ENCODE measurements at regions not wholly inside any gene's neighbourhood (a gene's known extent, or its start where the extent isn't known, plus 50 kb on each side); places are given as distances from the start of the nearest gene placed in this dataset.

DNA sequence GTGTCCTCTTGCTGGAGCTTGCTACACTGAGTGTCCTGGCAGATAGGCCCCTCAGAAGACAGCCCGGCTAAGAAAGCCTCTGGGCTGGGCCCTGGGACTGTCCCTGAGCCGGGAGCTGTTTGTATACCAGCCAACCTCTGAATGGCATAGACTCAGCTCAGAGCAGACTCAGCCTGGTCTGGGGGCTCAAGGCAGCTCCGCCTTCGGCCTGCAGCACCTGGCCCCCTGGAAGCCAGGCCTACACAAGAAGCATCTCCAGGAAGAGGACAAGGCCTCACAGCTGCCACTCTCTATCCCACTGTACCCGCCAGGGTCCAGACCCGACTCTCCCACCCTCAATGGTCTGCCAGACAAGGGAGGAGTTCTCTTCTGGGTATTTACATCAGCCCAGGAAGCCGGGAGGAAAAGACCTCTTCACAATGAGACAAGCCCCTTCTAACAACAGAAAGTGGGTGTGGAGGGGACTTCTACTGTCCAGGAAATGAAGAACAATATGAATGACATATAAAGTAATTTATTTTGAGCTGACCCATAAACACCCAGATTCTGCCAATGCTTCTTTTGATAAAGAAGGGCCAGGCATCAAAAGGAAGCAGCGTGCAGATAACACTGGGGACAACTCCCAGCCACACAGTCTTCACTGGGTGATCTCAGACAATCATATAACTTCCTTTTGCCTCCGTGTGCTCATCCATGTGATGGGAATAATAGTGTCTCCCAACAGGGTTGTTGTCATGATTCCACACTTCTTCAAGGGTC lies 110.2 kb downstream of the TPRA1 start:
- Histone ChIP-seq H3K79me2 (ENCODE audit: control insufficient read depth, insufficient read depth, low read length) (no peaks in the 10 kb centered on the region), H3K9me3 (ENCODE audit: control extremely low read depth in 1 of 3, control insufficient read depth in 2 of 3, insufficient read depth in 1 of 3, low read length in 2 of 3) (peaks cover 0 to 4% (median 0%) of the 10 kb centered on the region in 3 donors), H3K4me1 (ENCODE audit: control insufficient read depth in 2 of 2, insufficient read depth in 2 of 2, low read length in 2 of 2) (no peaks in the 10 kb centered on the region), H2AFZ (ENCODE audit: insufficient read depth, low read depth, low read length, poor library complexity, severe bottlenecking) (no peak overlapping the region), H3K4me3 (ENCODE audit: control extremely low read depth in 1 of 5, extremely low read depth in 1 of 5, insufficient read depth in 1 of 5, low read depth in 2 of 5, low read length in 4 of 5) (no peak overlapping the region), H3K27ac (ENCODE audit: low read length in 2 of 2) (no peak overlapping the region), H4K20me1 (ENCODE audit: control insufficient read depth, insufficient read depth, low read length, poor library complexity, severe bottlenecking) (no peaks in the 10 kb centered on the region), H3K27me3 (replicated peaks in 1 of 4; ENCODE audit: control extremely low read depth in 1 of 4, control insufficient read depth in 3 of 4, insufficient read depth in 4 of 4, low read length in 3 of 4) (peaks cover 0 to 10% (median 0%) of the 10 kb centered on the region in 4 experiments), H3K4me2 (replicated peaks; ENCODE audit: low read depth, low read length, poor library complexity, severe bottlenecking) (no peak overlapping the region), H3K36me3 (replicated peaks in 1 of 2; ENCODE audit: control extremely low read depth in 1 of 2, control insufficient read depth in 1 of 2, extremely low read depth in 1 of 2, insufficient read depth in 2 of 2, low read length in 1 of 2) (no peaks in the 10 kb centered on the region), H3K9ac (ENCODE audit: low read length) (no peak overlapping the region)
- Mint-ChIP-seq H3K9me3 (ENCODE audit: insufficient read depth) (no peaks in the 10 kb centered on the region), H3K4me1 (no peaks in the 10 kb centered on the region), H3K27ac (no peak overlapping the region), H3K4me3 (no peak overlapping the region), H3K27me3 (peaks cover 17% of the 10 kb centered on the region)
- DNase-seq = no peak
- no peak for ATAC-seq (ENCODE audit: low read depth)
- POLR2A ChIA-PET = no interaction called here
- CTCF ChIA-PET = no interaction called here
- 77% methylated on average over 7 of the region's 9 CpGs for WGBS (ENCODE audit: insufficient coverage)
- no peak for TF ChIP-seq EZH2 (IDR thresholded peaks at IDR 0.05; ENCODE audit: borderline replicate concordance, insufficient read depth, low read depth, low read length, poor library complexity, severe bottlenecking)
- TF ChIP-seq, protein P1, sequence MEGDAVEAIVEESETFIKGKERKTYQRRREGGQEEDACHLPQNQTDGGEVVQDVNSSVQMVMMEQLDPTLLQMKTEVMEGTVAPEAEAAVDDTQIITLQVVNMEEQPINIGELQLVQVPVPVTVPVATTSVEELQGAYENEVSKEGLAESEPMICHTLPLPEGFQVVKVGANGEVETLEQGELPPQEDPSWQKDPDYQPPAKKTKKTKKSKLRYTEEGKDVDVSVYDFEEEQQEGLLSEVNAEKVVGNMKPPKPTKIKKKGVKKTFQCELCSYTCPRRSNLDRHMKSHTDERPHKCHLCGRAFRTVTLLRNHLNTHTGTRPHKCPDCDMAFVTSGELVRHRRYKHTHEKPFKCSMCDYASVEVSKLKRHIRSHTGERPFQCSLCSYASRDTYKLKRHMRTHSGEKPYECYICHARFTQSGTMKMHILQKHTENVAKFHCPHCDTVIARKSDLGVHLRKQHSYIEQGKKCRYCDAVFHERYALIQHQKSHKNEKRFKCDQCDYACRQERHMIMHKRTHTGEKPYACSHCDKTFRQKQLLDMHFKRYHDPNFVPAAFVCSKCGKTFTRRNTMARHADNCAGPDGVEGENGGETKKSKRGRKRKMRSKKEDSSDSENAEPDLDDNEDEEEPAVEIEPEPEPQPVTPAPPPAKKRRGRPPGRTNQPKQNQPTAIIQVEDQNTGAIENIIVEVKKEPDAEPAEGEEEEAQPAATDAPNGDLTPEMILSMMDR (IDR thresholded peaks at IDR 0.05) = no peak
- intact Hi-C loops (cut with micrococcal nuclease) = no loop called here

- ChIA-PET POLR2A (no interaction called here), CTCF (no interaction called here)
- H2AFZ ChIP-seq (ENCODE audit: insufficient read depth, low read depth, low read length, poor library complexity, severe bottlenecking) = no peak overlapping the region
- intact Hi-C loops (cut with micrococcal nuclease) = no loop called here
- no peaks in the 10 kb centered on the region for H3K4me1 ChIP-seq (ENCODE audit: control insufficient read depth in 2 of 2, insufficient read depth in 2 of 2, low read length in 2 of 2)
- no peak overlapping the region for H3K27ac ChIP-seq (ENCODE audit: low read length in 2 of 2)
- H3K9me3 Mint-ChIP-seq (ENCODE audit: insufficient read depth) = no peaks in the 10 kb centered on the region
- H4K20me1 ChIP-seq (ENCODE audit: control insufficient read depth, insufficient read depth, low read length, poor library complexity, severe bottlenecking) = no peaks in the 10 kb centered on the region
- H3K36me3 ChIP-seq (replicated peaks in 1 of 2; ENCODE audit: control extremely low read depth in 1 of 2, control insufficient read depth in 1 of 2, extremely low read depth in 1 of 2, insufficient read depth in 2 of 2, low read length in 1 of 2) = no peaks in the 10 kb centered on the region
- DNase-seq (no peak), ATAC-seq (ENCODE audit: low read depth) (no peak)
- no peak overlapping the region for H3K4me3 ChIP-seq (ENCODE audit: control extremely low read depth in 1 of 5, extremely low read depth in 1 of 5, insufficient read depth in 1 of 5, low read depth in 2 of 5, low read length in 4 of 5)
- WGBS (ENCODE audit: insufficient coverage) = 79% methylated on average over 12 of the region's 12 CpGs
- no peak overlapping the region for H3K4me3 Mint-ChIP-seq
- peaks cover 0 to 4% (median 0%) of the 10 kb centered on the region in 4 experiments for H3K27me3 ChIP-seq (replicated peaks in 1 of 4; ENCODE audit: control extremely low read depth in 1 of 4, control insufficient read depth in 3 of 4, insufficient read depth in 4 of 4, low read length in 3 of 4)
- H3K9me3 ChIP-seq (ENCODE audit: control extremely low read depth in 1 of 3, control insufficient read depth in 2 of 3, insufficient read depth in 1 of 3, low read length in 2 of 3) = peaks cover 0 to 4% (median 0%) of the 10 kb centered on the region in 3 donors
- H3K4me1 Mint-ChIP-seq = no peaks in the 10 kb centered on the region
- H3K4me2 ChIP-seq (replicated peaks; ENCODE audit: low read depth, low read length, poor library complexity, severe bottlenecking) = no peak overlapping the region
- no peak for TF ChIP-seq EZH2 (IDR thresholded peaks at IDR 0.05; ENCODE audit: borderline replicate concordance, insufficient read depth, low read depth, low read length, poor library complexity, severe bottlenecking)
- TF ChIP-seq, protein P1 (IDR thresholded peaks at IDR 0.05) = no peak
- peaks cover 16% of the 10 kb centered on the region for H3K27me3 Mint-ChIP-seq
- no peak overlapping the region for H3K27ac Mint-ChIP-seq
- H3K79me2 ChIP-seq (ENCODE audit: control insufficient read depth, insufficient read depth, low read length) = no peaks in the 10 kb centered on the region
- H3K9ac ChIP-seq (ENCODE audit: low read length) = no peak overlapping the region
Measured at GRCh38 chr3:127479449-127479848, 111.1 kb downstream of the TPRA1 start.
